T-cell (primary cell): ENCODE measurements at regions not wholly inside any gene's neighbourhood (a gene's known extent, or its start where the extent isn't known, plus 50 kb on each side); places are given as distances from the start of the nearest gene placed in this dataset.

Experiments used
- ATAC-seq, 4 experiments: fragments of 200-7000 bp in 3 of 4; fragments of 150-1000 bp in 1 of 4; cut with Tn5 transposase; replicated peaks in 1 of 4; 1 replicate in 3 of 4; 2 replicates in 1 of 4; pipeline ENCODE4 v1.10.0; 2021; ENCODE audit warnings: moderate library complexity in 3 of 4, mild to moderate bottlenecking in 2 of 4, moderate number of reproducible peaks in 1 of 4
- CTCF ChIA-PET, 2 donors: fragments of 300-600 bp; sonication (Branson Sonifier 250); formaldehyde crosslinking; loops; one replicate each; lab custom pipeline; 2022; ENCODE audit warnings: antibody characterized with exemption in 2 of 2; lab: Charles Lee
- POLR2A ChIA-PET, 2 donors: fragments of 300-600 bp; sonication (Branson Sonifier 250); formaldehyde crosslinking; loops; one replicate each; lab custom pipeline; 2022; ENCODE audit warnings: antibody characterized with exemption in 2 of 2; lab: Charles Lee
- DNase-seq, 35 experiments: peaks; one replicate each; pipeline versions ENCODE4 v3.0.0 to v3.0.0-alpha.2; 2013 to 2023
- H3K27ac ChIP-seq: one replicate; pipeline ENCODE4 v1.5.1; 2013; ENCODE audit warnings: low read length
- H3K27me3 ChIP-seq, 2 experiments: replicated peaks in 1 of 2; 1 replicate in 1 of 2; 2 replicates in 1 of 2; pipeline versions ENCODE4 v1.6.1 to v1.7.0; 2013; ENCODE audit warnings: low read length in 1 of 2, mixed read lengths in 1 of 2; ENCODE audit not compliant: control insufficient read depth in 2 of 2, insufficient read depth in 2 of 2; ENCODE audit errors: extremely low read depth in 1 of 2
- H3K36me3 ChIP-seq, 2 donors: 1 replicate in 1 of 2; 2 replicates in 1 of 2; pipeline versions ENCODE4 v1.6.1 to v1.7.0; 2013; ENCODE audit warnings: low read length in 1 of 2; ENCODE audit not compliant: control insufficient read depth in 2 of 2, insufficient read depth in 1 of 2; ENCODE audit errors: extremely low read depth in 1 of 2
- H3K4me1 ChIP-seq, 2 experiments: 1 replicate in 1 of 2; 2 replicates in 1 of 2; pipeline versions ENCODE4 v1.6.1 to v1.7.0; 2013; ENCODE audit warnings: low read length in 2 of 2, mixed read lengths in 1 of 2; ENCODE audit not compliant: insufficient read depth in 2 of 2, control insufficient read depth in 1 of 2; ENCODE audit errors: extremely low read depth in 1 of 2
- H3K4me3 ChIP-seq, 2 donors: 1 replicate in 1 of 2; 2 replicates in 1 of 2; pipeline versions ENCODE4 v1.5.1 to v1.7.0; 2013; ENCODE audit warnings: mild to moderate bottlenecking in 2 of 2, low read length in 1 of 2, moderate library complexity in 1 of 2; ENCODE audit not compliant: control insufficient read depth in 1 of 2; ENCODE audit errors: extremely low read depth in 1 of 2
- H3K9me3 ChIP-seq: 2 replicates; pipeline ENCODE4 v1.7.0; 2013
- H3K27ac Mint-ChIP-seq, 2 donors: one replicate each; pipeline ENCODE4 v1.8.0; 2020 to 2021; ENCODE audit warnings: mild to moderate bottlenecking in 2 of 2, mixed read lengths in 2 of 2
- H3K27me3 Mint-ChIP-seq, 2 donors: one replicate each; pipeline ENCODE4 v1.8.0; 2021 to 2022; ENCODE audit warnings: mixed read lengths in 2 of 2
- H3K36me3 Mint-ChIP-seq: one replicate; pipeline ENCODE4 v1.8.0; 2021; ENCODE audit warnings: mixed read lengths
- H3K4me1 Mint-ChIP-seq, 3 donors: one replicate each; pipeline ENCODE4 v1.8.0; 2020 to 2022; ENCODE audit warnings: mixed read lengths in 3 of 3, mild to moderate bottlenecking in 1 of 3
- H3K4me3 Mint-ChIP-seq, 3 donors: one replicate each; pipeline ENCODE4 v1.8.0; 2020 to 2022; ENCODE audit warnings: mild to moderate bottlenecking in 3 of 3, mixed read lengths in 3 of 3, moderate library complexity in 3 of 3
- H3K9me3 Mint-ChIP-seq, 3 donors: one replicate each; pipeline ENCODE4 v1.8.0; 2020 to 2022; ENCODE audit warnings: mixed read lengths in 3 of 3
- whole genome bisulfite sequencing: methylation state at CpG from one replicate; pipeline ENCODE4 v1.1.5; 2013; ENCODE audit warnings: missing lambda C conversion rate; ENCODE audit not compliant: insufficient coverage; 5-methylcytosine and 5-hydroxymethylcytosine counted together

DNA sequence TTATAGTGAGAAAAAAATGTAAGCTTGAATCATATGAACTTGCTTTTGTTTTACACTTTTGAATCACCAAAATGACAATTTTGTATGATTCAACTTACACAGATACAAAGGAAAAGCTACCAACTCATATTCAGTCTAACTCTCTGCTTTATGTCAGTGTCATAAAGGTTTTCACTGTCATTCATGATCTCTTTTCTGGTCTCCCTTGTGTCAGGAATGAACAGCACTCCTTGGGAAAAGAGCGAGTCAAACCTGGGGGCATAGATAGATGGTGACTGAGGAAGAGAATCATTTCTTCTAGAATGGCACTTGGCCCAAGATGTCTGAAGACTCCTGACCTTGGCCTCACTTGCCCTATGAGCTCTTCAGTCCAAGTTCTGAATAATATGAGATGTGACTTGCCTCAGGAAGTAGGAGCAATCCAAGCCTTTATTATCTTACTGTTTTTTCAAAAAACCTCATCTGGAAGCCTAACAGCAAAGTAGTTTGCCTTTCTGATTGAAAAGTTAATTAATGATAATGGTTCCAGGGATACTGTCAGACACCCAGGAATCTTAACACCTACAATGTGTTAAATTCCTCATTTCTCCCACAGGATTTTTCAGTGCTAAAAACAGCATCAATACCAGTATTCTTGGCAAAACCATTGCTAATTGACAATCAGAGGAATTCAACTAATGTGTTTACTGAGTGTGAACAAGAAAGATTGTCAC is 270.0 kb upstream of the HSF2 start:
- peaks cover 0 to 5% (median 5%) of the 10 kb centered on the region in 3 donors for H3K4me1 Mint-ChIP-seq
- no peak for DNase-seq
- no peaks in the 10 kb centered on the region for H3K9me3 ChIP-seq
- no peaks in the 10 kb centered on the region for H3K36me3 Mint-ChIP-seq
- POLR2A ChIA-PET: no interaction called here
- no peaks in the 10 kb centered on the region for H3K4me1 ChIP-seq
- no peaks in the 10 kb centered on the region for H3K27me3 ChIP-seq
- CTCF ChIA-PET: interaction anchor here in 1 of 2 donors (0.7 kb wide), 1 partner anchor 90 kb away, joined by 3 read pairs; no protein-coding TSS in a partner anchor
- no peak overlapping the region for H3K4me3 Mint-ChIP-seq
- no peaks in the 10 kb centered on the region for H3K36me3 ChIP-seq
- WGBS: no CpG with 5 or more reads among the region's 1 CpG
- ATAC-seq: no peak
- H3K27ac Mint-ChIP-seq: no peak overlapping the region
- H3K4me3 ChIP-seq: no peak overlapping the region
- peaks cover 0 to 3% (median 0%) of the 10 kb centered on the region in 3 donors for H3K9me3 Mint-ChIP-seq
- H3K27me3 Mint-ChIP-seq: peaks cover 0 to 3% of the 10 kb centered on the region in 2 donors
- H3K27ac ChIP-seq: no peak overlapping the region

DNA sequence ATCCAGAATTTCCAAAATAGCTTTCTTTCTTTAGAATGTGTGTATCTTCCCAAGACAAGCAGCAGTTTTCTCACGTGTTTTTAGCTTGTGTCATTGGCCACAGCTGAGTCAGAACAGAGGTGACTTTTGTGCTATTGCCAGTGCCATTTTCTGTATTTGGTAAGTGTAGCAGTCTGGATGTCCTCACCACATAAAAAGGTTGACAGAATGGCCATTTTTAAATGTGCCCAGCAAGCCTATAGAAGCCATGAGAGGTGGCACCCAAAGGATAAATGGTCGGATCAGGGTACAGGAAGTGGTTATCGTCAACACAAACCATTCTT is 269.5 kb upstream of the HSF2 start:
- H3K4me3 ChIP-seq: no peak overlapping the region
- H3K36me3 ChIP-seq: no peaks in the 10 kb centered on the region
- Mint-ChIP-seq H3K9me3 (peaks cover 0 to 3% (median 0%) of the 10 kb centered on the region in 3 donors), H3K27ac (no peak overlapping the region), H3K4me3 (no peak overlapping the region), H3K4me1 (peaks cover 0 to 5% (median 5%) of the 10 kb centered on the region in 3 donors), H3K27me3 (peaks cover 0 to 3% of the 10 kb centered on the region in 2 donors), H3K36me3 (no peaks in the 10 kb centered on the region)
- no CpG with 5 or more reads among the region's 3 CpGs for WGBS
- ATAC-seq (no peak), DNase-seq (no peak)
- H3K27ac ChIP-seq: no peak overlapping the region
- H3K9me3 ChIP-seq: no peaks in the 10 kb centered on the region
- CTCF ChIA-PET: no interaction called here
- POLR2A ChIA-PET: no interaction called here
- no peaks in the 10 kb centered on the region for H3K4me1 ChIP-seq
- no peaks in the 10 kb centered on the region for H3K27me3 ChIP-seq

DNA sequence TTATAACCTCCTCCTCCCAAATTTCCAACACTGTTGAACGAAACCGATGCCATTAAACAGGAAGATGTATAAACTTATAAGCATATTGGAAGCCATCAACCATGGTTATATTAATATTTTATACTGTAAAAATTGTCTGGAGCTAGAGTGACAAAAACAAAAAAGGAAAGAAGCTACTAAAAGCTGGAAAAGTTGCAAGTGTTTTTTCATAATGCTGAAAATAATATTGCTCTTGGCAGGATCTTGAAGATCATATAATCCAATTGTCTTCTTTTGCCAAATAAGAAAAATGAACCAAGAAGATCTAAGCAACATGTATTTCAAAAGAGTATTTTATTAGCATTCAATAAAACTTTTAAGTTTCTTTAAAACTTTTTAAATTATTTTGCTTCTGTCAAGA is 268.9 kb upstream of the HSF2 start:
- Histone ChIP-seq H3K27me3 (no peaks in the 10 kb centered on the region), H3K4me1 (no peaks in the 10 kb centered on the region), H3K36me3 (no peaks in the 10 kb centered on the region), H3K9me3 (no peaks in the 10 kb centered on the region), H3K4me3 (no peak overlapping the region), H3K27ac (no peak overlapping the region)
- H3K4me3 Mint-ChIP-seq: no peak overlapping the region
- peaks cover 0 to 5% (median 5%) of the 10 kb centered on the region in 3 donors for H3K4me1 Mint-ChIP-seq
- no CpG with 5 or more reads among the region's 2 CpGs for WGBS
- DNase-seq (no peak), ATAC-seq (no peak)
- ChIA-PET POLR2A (no interaction called here), CTCF (no interaction called here)
- no peaks in the 10 kb centered on the region for H3K36me3 Mint-ChIP-seq
- peaks cover 0 to 3% (median 0%) of the 10 kb centered on the region in 3 donors for H3K9me3 Mint-ChIP-seq
- no peak overlapping the region for H3K27ac Mint-ChIP-seq
- H3K27me3 Mint-ChIP-seq: peaks cover 0 to 3% of the 10 kb centered on the region in 2 donors

- POLR2A ChIA-PET: no interaction called here
- Mint-ChIP-seq H3K9me3 (no peaks in the 10 kb centered on the region), H3K27me3 (no peaks in the 10 kb centered on the region), H3K4me1 (no peaks in the 10 kb centered on the region), H3K36me3 (no peaks in the 10 kb centered on the region), H3K27ac (no peak overlapping the region), H3K4me3 (no peak overlapping the region)
- Histone ChIP-seq H3K4me3 (no peak overlapping the region), H3K9me3 (no peaks in the 10 kb centered on the region), H3K27me3 (no peaks in the 10 kb centered on the region), H3K4me1 (no peaks in the 10 kb centered on the region), H3K27ac (no peak overlapping the region), H3K36me3 (no peaks in the 10 kb centered on the region)
- no peak for DNase-seq
- no peak for ATAC-seq
- CTCF ChIA-PET: no interaction called here
- 83% methylated on average over 1 of the region's 1 CpG for WGBS
Observed at GRCh38 chr6:122136386-122136785, 263.1 kb upstream of the HSF2 start.

GRCh38 chr6:122140031-122140430 is 259.4 kb upstream of the HSF2 start:
- no peaks in the 10 kb centered on the region for H3K9me3 ChIP-seq
- no peak overlapping the region for H3K27ac ChIP-seq
- no peaks in the 10 kb centered on the region for H3K36me3 Mint-ChIP-seq
- ChIA-PET POLR2A (no interaction called here), CTCF (no interaction called here)
- no peaks in the 10 kb centered on the region for H3K4me1 ChIP-seq
- H3K27me3 Mint-ChIP-seq: no peaks in the 10 kb centered on the region
- no peak overlapping the region for H3K4me3 Mint-ChIP-seq
- H3K27me3 ChIP-seq: no peaks in the 10 kb centered on the region
- no peak overlapping the region for H3K27ac Mint-ChIP-seq
- H3K4me1 Mint-ChIP-seq: no peaks in the 10 kb centered on the region
- H3K36me3 ChIP-seq: no peaks in the 10 kb centered on the region
- ATAC-seq (no peak), DNase-seq (no peak)
- H3K9me3 Mint-ChIP-seq: no peaks in the 10 kb centered on the region
- no peak overlapping the region for H3K4me3 ChIP-seq

DNA sequence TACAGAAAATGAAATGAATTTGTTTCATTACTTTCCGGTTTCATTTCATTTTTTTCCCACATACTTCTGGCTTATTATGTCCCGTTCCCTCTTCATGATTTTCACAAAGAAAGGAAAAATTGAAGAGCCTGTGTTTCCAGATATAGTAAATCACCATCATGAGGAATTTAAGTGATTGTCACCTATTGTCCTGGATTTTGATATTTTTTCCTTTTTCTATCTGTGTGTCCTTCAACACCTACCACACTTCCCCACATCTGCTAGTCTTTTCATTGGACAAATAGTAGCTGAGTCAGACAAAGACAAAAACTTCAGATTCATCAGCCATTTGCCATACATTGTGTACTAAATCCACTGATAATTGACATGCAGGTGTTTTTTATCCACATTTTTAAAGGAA is 258.2 kb upstream of the HSF2 start:
- no peaks in the 10 kb centered on the region for H3K27me3 Mint-ChIP-seq

More for the DNA sequence above, 258.2 kb upstream of the HSF2 start:
- POLR2A ChIA-PET: no interaction called here
- no peaks in the 10 kb centered on the region for H3K36me3 ChIP-seq
- H3K27ac ChIP-seq: no peak overlapping the region
- DNase-seq (no peak), ATAC-seq (no peak)
- Mint-ChIP-seq H3K27ac (no peak overlapping the region), H3K4me3 (no peak overlapping the region), H3K4me1 (no peaks in the 10 kb centered on the region), H3K9me3 (no peaks in the 10 kb centered on the region), H3K36me3 (no peaks in the 10 kb centered on the region)
- H3K27me3 ChIP-seq: no peaks in the 10 kb centered on the region
- no peak overlapping the region for H3K4me3 ChIP-seq
- CTCF ChIA-PET: no interaction called here
- WGBS: no CpG with 5 or more reads among the region's 2 CpGs
- H3K4me1 ChIP-seq: no peaks in the 10 kb centered on the region
- no peaks in the 10 kb centered on the region for H3K9me3 ChIP-seq
